Hematopoietic multipotent progenitor cell treated with erythropoietin and hydrocortisone succinate and interleukin-3 and kit ligand, for 4 days (in vitro differentiated cells): ENCODE measurements at regions not wholly inside any gene's neighbourhood (a gene's known extent, or its start where the extent isn't known, plus 50 kb on each side); places are given as distances from the start of the nearest gene placed in this dataset.

Experiments used
- DNase-seq: peaks from one replicate; pipeline ENCODE4 v3.0.0-alpha.2; 2015

DNA sequence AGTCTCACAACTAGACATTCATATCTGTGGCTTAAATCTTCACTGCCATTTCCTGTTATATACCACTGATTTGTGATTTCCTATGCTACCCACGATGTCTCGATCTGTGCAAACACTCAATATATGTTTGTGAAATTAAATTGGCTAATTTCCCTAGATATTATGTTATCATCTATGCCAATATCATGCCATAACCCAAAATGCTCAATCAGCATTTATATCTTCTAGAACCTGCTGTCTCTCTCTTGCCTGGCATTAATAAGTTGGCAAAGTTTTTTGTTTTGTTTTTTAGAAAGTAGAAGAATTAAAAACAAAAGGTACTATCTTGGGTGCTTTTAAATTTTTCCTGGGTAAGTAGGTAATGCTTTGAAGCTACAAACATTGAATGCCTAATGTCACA is 358.5 kb upstream of the DAB1 start:
- no peak for DNase-seq

DNA sequence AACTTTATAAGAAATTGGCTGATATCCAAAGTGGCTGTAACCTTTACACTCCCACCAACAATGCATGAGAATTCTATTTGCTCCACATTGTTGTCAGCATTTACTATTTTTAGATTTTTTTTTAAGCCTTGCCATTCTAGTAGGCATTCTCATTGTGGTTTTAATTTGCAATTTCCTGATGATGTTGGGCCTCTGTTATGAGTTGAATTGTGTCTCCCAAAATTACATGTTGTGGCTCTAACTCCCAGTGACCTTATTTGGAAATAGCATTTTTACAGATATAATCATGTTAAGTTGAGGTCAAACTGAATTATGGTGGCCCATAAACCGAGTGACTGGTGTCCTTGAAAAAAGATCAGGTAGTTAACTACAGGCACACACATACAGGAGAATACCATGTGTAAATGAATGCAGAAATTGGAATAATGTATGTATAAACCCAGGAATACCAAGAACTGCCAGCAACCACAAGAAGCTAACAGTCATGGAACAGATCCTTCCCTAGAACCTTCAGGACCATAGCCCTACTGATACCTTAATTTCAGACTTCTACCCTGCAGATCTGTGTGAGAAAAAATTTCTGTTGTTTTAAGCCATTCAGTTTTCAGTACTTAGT is 348.8 kb upstream of the DAB1 start:
- DNase-seq: no peak

DNA sequence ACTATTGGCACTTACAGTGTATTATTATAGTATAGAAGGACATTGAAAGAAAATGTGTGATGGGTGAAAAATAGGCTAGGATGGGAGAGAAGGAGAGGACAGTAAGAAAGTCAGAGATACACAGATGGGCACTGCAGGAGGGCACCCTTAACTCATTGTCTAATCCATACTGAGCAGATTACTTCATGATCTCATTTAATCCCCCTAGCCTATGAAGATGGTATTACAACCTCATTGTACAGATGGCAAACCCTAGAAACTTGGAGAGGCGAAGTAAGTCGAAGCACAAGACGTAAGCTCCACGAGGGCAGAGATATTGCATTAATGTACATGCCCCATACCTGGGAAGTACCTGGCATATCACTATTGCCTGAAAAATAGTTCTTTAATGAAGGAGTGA is 346.9 kb upstream of the DAB1 start:
- peak; percentile 31 for DNase-seq

DNA sequence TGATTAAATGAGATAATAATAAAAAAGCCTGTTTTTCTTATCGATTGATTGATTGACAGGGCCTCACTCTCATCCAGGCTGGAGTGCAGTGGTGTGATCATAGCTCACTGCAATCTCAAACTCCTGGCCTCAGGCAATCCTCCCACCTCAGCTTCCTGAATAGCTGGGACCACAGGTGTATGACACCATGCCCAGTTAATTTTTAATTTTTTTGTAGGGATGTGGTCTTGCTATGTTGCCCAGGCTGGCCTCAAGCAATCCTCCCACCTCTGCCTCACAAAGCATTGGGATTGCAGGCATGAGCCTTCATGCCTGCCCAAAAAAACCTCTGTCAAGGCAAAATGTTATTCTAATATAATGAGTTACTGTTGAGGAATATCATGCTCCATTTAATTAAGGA is 346.4 kb upstream of the DAB1 start:
- no peak for DNase-seq

DNA sequence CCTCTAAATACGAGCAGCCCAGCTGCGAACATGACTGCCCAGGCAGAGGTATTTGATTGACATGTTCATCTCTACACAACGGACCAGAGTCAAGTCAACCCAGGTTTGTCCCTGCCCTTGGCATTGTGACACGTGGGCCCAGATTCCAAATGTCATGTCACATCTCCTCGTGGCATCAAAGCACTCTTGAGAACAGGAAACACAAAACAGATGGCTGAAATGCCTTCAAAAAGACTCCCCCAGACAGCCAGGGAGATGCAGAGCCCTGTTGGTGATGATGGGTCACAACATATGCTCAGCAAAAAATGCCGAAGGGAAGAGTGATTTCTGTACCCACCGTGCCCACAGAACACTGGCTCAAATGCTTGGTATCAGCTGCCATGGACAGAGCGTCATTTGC is 337.8 kb upstream of the DAB1 start:
- DNase-seq: no peak

DNA sequence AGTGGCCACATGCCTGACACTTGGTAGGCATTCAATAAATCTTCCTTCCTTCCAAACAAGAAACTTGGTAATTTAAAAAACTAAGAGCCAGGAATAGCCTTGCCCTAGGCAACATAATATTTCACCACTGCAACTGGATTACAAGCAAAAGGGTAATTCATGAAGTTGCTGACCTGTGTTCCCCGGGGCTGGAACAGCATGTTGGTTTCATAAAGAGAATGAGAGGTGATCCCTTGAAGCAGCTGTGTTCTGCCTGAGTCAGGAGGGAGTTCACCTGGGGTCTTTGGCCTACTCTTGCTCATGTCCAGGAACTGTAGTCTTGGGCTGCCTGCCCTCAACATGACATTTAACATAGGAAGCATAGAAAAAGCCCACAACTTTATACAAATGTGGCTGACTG is 329.0 kb upstream of the DAB1 start:
- DNase-seq: no peak

DNA sequence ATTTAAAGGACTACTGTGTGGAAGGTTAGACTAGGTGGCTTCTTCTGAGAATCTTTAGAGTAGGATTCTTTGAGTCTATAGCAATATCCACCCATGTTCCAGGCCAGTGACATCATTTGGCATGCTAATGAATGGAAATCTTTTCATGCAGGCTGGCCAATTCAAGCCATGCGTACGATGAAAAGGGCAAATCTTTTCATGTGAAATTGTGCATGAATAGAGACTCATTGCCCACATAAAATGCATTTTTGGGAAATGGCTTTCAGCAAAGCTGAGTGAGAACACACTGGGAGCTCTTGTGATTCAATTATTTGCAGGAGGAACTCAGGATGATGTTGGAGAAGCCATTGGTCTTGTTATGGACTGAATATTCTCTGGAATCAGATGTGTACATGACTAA is 324.9 kb upstream of the DAB1 start:
- no peak for DNase-seq

DNA sequence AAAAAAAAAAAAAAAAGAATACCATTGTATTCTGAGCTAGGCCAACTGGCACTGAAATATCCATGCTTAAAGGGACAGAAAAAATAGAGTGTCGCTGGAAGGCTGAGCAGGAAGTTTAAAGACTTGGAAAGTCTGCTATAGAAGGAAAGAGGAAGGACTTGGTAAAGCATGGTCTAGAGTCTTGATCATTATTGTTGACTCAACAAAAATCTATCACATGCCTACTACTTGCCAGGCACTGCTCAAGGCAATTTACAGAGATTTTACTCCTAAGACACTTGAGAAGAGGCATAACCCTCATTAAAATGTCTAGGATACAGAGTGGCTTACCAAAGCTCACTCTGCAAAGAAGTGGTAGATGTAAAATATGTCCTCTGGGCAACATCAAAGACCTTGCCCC is 324.0 kb upstream of the DAB1 start:
- DNase-seq: no peak

DNA sequence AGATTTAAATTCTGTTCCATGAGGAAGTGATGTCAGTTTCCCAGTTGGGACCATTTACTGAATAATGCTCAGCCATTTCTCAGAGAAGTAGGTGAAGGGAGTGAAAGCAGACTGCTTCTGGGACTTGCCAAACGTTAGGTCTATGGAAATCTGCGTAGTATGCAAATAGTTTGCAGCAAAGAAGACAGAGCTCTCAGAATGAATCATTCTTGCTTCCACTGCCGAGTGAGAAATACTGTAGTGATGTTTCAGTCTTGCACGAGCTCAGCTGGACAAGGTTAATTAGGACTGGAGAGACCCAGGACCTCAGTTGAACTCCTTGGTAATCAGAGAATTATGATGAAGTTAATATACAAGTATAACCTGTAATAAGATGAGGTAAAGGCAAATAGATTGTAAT is 317.7 kb upstream of the DAB1 start:
- no peak for DNase-seq

DNA sequence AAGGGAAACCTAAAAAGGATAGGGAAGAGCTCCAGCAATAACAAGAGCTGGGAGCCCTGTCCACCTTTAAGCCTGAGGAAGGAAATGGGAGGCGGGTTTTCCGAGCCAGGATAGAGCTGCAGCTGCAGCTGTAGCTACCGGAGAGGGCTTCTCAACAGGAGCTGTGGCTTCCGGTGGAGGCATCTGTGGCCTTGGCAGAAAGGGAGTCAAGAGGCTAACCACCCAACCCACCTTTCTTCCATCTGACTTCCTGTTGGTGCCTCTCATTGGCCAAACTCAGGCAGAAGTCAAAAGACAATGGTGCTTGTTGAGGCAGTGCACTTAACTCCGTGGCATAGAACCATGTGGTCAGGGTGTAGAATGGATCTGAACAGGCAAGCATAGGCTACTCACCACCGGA is 313.1 kb upstream of the DAB1 start:
- DNase-seq: peak; percentile 5

DNA sequence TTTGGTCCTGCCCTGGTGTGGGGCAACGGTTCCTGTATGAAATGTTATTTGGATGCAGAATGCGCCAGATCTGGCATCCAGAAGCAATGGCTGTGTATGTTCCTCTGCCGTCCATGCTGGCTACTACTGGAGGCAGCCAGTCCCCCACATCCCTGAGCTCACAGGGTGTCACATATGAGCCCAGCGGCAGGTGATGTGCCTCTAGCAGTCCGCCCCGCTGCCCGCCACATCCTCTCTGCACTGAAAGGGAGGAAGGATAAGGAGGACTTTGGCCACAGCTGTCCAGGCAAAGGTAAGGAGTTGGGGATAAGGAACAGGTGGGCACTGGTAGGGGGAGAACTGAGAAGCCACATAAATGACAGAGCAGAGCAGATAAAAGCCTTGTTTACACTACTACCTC is 305.3 kb upstream of the DAB1 start:
- no peak for DNase-seq

DNA sequence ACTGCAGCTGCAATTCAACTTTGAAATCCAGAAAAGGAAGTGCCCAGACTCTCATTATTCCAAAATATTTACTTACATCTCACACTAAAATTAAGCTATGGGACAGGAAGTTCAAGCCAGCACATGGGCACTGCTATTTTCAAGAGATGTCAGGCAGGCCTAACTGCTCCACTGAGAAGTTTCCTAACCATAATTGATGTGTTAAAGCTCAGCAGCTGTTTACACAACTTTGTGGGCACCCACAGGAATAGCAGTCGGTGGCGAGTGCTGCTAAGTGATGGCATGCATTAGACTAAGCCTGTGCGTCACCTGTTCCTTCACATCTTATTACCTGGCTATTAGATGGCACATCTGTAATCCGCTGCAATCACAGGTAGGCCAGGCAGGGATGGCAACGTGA is 303.3 kb upstream of the DAB1 start:
- DNase-seq: peak; percentile 3

DNA sequence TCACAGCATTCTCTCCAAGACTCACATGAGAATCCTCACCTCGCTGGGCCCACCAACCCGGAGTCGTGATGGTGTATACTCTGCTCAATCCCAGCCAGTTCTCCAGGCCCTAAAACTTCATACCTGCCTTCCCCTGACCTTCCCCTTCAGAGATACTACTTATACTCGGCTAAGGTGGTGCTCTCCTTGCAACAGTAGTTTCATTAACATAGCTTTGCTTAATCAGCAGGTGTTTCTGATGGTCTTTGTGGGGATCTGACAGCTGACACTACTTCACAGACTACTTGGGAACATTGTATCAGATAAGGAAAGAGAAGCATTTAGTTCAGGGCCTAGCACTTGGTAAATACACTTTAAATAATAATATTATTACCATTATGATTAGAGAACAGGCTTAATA is 301.5 kb upstream of the DAB1 start:
- DNase-seq: no peak

DNA sequence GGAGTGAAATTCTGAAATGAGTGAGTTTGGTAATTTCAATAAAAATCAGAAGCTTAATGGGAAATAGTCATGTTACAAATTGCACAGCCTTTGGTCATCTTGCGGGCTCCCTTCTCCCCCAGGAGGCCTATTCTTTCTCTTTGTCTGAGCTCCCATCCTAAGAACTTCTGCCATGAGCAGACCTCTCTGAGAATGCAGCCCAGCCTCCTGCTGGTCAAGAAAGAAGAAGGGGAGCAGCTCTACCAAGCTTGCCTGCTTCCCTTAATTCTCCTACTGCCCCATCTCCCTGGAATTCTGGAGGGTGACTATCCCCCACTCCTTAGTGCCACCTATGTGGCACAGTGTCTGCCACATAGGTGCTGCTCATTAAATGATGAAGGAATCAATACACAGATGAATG is 300.7 kb upstream of the DAB1 start:
- DNase-seq: no peak

DNA sequence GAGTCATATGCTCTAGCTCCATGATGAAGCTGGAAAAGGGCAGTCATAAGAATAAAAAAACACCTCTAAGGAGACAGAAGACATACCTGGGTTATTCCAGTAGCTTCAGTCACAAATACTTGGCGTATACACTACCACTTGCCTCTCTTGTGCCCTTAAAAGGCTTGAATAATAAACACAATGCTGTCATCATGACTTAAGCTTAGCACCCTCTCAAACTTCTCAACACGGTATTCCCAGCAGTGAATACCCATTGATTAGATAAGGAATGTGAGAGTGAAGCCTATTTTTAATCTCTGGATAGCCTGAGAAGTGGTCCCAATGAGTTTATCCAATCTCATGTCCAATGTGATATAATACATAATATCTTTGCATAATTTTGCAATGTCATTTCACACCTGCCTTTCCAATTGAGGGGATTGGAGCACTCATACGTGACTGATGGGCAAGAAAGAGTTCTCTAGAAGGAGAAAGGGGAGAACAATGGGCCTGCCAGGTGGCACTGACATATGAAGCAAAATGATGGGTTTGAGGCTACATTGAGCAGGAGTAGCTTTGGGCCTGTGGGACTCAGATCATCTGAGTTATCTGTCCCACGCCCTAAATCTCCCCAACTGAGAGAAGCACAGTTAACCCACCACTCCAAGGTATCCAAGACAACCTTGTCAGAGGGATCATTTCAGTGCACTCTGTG is 298.6 kb upstream of the DAB1 start:
- no peak for DNase-seq

DNA sequence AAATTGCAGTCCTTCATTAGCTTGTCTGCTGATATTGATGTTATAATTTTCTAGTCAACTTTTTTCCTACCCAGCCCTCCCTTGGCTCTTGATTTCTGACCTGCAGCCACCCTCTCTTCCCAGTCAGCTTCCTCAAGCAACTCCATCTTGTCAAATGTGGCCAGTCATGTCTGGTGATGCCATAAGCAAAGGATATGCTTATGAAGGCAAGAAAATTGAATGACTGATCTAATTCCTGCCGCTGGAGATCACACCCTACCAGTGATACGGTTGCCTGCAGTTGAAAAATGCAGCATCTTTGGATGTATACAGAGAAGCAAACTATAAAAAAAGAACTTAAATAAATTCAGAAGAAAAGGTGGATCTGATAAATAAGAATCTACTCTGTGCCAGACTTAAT is 297.1 kb upstream of the DAB1 start:
- no peak for DNase-seq

DNA sequence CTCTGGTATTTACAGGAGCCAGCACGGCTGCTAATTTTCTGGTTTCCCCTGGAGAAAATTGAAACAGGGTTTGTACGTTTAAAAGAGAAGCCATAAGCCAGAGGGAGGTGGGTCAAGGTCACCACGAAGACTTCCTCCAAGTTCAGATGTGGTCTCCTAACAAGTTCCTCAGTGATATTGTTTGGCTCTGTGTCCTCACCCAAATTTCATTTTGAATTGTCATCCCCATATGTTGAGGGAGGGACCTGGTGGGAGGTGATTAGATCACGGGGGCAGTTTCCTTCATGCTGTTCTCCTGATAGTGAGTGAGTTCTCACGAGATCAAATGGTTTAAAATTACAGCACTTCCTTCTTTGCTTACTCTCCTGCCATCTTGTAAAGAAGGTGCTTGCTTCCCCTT is 295.4 kb upstream of the DAB1 start:
- peak; percentile 35 for DNase-seq

DNA sequence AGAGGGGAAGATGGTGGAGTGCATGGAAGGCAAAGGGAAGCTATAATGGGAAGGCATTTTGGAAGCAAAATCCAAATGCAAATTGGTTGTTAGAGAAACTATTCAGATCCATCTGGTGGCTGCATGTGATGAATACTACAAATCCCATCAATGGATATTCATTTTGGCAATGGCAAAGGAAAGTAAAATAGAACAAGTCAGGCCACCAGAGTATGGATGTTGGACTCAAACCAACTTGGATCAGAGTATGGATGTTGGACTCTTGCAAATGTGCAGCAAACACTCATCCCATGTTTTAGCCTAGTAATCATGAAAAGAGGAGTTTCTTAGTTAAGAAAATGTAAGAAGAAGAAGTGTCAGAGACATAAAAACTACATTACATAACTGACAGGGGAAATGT is 289.6 kb upstream of the DAB1 start:
- no peak for DNase-seq

DNA sequence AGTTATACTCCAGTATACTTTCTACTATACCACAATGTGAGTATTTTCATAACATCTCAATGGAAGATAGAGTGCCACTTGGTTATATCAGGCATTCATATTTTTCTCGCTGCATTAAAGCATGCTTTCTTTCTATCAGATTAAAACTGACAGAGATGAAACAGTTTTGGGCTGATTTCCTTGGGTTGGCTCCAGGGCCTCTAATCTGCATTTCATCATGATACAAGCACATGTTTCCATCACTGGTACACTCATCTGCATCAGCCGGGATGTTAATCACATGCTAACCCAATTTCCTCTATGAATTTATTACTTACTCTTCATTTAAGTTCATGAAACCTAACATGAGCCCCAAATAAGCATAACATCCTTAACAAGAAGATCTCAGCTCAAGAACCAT is 289.0 kb upstream of the DAB1 start:
- DNase-seq: no peak

DNA sequence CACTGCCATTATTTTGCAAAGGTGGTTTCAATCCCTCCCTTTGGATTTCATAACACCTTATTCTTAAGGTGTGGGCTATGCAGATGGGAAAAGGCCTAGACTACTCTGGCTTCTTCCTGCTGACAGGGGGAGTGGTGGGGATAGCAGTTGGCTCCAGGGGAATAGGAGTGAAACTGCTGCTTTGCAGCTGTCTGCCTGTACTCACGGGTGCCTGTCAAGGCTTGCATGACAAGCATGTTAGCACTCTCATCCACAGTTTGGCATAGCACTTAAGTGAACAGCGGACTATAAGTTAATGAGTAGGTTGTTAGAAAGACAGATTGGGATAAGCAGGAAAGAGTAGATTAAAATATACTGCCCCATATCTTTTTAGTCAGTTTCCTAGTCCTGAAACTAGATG is 287.5 kb upstream of the DAB1 start:
- DNase-seq: no peak

DNA sequence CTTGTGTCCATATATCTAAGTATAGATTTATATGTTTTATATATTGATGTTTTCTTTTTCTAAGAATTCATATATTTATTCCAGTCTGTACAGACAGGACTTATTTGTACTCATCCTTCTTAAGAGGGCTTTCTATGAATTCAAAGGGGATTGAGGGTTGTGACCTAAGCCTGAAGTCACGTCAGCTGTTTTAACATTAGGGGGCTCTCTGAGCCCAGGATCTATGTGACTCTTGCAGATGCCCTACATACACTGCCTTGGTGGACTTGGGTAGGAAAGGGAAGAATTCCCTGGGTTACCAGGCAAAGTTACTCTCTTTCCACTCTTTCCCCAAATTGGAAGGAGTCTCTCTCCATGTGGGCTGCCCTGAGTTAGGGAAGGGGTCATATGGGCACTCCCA is 283.8 kb upstream of the DAB1 start:
- no peak for DNase-seq

DNA sequence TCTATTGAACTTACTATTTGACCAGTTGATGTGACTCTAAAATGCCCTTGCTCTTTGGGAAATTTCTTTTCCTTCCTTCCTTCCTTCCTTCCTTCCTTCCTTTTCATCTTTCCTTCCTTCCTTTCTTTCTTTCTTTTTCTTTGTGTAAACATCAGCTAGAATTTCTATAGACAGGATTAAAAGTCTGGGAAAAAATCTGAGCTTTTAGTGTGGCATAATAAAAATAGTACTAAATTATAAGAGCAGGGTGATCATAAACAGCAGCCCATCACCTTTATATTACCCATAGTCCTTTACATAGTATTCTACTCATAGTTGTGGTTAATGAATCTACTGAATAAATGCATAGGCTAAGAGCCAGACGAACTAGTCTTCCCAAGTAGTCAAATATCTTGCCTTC is 281.0 kb upstream of the DAB1 start:
- no peak for DNase-seq

DNA sequence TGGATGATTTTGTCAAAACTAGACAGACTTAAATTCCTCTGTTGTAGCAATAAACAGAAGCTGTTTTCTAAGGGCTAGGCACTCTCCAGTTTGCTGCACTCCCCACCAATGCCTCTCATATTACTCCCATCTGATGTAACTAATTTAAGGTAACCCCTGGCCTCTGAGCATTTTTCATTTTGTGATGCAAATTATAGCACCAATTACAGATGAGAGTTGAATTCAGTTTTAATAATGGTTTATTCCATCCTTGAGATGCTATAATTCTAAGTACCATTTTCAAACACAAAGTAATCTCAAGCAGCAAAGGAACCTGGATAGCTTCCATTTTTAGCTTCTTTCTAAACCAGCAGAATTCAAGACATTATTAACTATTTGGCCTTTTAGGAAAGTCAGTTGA is 280.4 kb upstream of the DAB1 start:
- DNase-seq: no peak

DNA sequence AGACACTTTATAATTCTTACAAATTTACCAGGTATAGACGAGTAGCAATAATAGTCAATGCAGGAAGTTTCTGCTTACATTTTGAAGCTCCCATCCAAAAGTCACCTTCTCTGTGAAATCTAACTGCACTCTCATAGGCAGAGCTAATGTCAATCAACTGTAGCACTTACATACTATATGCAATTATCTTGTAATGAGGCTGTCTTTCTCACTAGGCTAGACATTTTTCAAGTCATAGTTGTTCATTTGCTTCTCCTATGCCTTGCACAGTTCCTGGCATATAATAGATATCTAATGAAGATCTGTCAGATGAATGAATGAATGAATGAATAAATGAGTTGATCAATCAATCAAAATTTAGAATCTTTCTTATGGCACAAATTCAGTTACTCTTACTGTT is 273.0 kb upstream of the DAB1 start:
- DNase-seq: no peak

DNA sequence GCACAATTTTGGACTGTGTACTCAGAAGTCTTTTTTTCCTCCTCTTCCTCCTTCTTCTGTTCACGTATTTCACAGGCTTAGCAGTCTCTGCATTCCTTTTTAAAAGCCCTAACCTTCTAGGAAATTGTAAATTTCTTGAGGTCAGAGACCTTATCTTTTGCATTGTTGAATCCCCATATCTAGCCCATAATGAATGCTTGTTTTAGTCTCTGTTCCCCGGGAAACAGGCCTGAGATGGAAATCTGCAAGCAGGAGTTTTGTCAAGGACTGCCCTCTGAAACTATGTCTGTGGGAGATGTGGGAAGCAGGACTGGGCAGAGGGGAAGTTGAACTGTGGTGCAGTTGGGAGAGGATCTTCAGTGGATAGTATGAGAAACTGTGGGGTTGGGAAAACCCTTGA is 272.2 kb upstream of the DAB1 start:
- no peak for DNase-seq
